CD4-positive, alpha-beta T cell treated with Interleukin-12 subunit alpha and Interleukin-12 subunit beta, for 1 hour (primary cell): ENCODE measurements at regions not wholly inside any gene's neighbourhood (a gene's known extent, or its start where the extent isn't known, plus 50 kb on each side); places are given as distances from the start of the nearest gene placed in this dataset.

Experiments
- DNase-seq: peaks from one replicate; pipeline ENCODE4 v3.0.0-alpha.2; 2020

DNA sequence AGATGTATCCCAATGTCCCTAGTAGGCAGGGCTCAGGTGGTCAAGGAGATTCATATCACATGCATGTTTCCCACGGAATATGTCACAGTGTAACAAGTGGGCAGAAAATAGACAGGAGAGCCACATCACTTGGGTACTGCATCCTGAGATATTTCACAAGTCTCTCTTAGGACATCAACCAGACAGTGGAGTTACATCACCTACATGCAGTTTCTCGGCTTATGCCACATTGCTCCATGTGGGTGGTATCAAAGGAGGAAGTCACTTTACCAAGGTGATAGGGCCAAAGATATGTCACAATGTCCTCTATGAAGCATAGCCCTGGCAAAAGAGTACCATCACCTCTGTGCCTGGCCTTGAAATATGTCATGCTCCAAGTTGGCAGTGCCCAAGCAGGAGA is 1056.7 kb upstream of the AMELY start:
- no peak for DNase-seq

DNA sequence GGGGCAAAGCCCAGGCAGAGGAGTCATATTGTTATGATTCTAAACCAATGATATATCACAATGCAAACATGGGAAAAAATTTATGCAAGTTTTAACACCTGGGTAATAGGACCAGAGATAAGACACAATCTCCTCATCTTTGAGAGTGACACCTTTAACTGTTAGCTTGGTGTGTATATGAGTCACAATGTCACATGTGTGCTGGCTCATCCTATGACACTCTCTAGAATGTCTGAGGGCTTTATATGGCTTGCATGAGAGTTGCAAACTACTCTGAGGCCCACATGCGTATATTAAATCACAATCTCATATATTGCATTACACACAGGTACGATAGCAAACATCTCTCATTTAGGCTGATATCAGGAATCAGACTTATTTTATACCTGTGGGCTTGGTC is 1055.4 kb upstream of the AMELY start:
- no peak for DNase-seq

DNA sequence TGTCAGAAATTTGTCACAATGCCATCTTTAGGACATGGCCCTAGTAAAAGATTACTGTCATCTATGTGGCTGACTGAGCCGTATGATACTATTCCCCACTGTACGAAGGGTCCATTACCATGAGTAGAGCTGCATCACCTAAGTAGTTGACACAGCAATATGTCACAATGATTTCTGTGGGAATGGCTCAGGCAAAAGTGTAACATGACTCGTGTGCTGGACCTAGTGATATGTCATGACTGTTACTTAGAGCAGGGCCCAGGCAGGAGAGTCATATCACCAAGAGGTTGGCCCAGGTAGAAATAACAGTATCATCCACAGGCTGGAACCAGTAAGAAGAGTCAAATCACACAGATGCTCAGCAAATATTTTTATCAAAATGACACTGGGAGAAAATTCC is 1051.8 kb upstream of the AMELY start:
- no peak for DNase-seq

DNA sequence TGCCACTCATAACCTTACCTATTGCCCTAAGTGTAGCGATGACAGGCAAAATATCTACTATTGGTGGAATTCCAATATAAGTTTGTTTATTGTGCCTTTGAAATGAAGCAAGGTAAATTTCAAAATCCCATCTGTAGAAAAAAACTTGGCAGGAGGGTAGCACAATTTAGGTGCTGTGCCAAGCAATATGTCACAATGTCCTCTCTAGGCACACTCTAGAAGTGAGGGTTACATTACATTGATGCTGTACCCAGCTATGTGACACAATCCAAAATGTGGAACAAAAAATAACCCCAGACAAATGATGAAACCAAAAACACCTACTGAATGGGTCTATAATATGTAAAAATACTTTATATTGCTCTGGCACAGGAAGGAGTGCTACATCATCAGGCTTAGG is 1050.8 kb upstream of the AMELY start:
- no peak for DNase-seq

- no peak for DNase-seq
Observed at GRCh38 chrY:7961811-7962210, 1050.3 kb upstream of the AMELY start.

DNA sequence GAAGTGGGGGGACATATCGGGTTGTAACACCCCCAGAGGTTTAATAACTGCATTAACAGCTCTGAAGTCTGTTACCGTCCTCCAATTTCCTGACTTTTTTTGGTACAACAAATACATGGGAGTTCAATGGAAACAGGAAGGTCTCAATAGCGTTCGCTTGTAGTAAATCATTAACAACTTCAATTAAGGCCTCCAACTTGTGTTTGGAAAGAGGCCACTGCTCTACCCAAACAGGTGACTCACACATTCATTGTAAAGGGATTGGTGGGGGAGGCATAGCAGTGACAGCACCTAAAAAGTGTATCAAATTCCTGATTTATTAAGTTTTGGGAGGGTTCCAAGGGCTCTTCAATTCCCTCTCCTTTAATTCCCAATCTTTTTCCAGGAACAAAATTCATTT is 1046.2 kb upstream of the AMELY start:
- DNase-seq: no peak

DNA sequence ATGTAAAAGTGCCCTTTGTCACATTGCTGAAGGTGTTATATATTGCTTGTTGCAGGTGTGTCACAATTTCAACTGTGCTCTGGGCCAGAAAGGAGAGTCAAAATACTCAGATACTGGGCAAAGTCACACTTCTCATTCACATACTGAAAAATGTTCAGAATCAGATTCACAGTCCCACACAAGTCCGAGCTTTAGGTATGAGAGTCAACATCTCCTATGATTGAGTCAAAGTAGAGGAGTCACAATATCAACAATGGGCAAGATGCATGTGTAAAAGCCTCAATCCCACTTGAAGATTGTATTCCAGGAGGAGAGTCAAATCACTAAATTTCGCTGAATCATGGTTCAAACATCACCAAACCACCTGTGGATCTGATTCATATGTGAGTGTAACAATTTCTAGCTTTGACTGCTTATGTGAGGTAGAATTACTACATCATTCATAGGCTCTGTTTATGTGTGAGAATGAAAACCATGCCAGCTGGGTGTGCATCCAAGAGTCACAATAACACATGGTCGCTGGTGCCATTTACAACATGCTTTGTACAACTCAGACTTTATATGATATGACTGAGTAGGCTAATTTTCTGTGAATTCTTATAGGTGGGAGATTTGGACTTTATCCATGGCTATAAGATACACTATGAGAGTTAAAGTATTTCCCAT is 1039.8 kb upstream of the AMELY start:
- no peak for DNase-seq

GRCh38 chrY:7944135-7944534 is 1032.6 kb upstream of the AMELY start:
- DNase-seq: no peak

DNA sequence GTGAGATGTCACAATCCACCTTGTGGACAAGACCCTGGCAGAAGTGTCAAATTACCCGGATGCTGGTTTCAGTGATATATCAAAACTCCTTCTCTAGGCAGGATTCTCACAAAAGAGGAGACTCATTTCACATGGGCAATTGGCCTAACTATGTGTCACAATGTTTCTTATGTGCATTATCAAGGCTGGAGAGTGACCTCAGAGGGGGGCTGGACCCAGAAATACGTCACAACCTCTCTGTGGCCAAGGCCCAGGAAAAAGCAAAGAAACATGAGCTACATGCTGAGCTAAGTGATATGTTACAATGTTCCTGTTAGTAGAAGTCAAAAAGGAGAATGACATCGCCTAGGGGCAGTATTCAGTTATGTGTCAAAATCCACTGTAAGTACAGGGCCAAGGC is 1031.2 kb upstream of the AMELY start:
- no peak for DNase-seq

- DNase-seq: no peak
Observed at GRCh38 chrY:7941856-7942255, 1030.3 kb upstream of the AMELY start.

- no peak for DNase-seq
Observed at GRCh38 chrY:7938982-7939718, 1027.6 kb upstream of the AMELY start.

DNA sequence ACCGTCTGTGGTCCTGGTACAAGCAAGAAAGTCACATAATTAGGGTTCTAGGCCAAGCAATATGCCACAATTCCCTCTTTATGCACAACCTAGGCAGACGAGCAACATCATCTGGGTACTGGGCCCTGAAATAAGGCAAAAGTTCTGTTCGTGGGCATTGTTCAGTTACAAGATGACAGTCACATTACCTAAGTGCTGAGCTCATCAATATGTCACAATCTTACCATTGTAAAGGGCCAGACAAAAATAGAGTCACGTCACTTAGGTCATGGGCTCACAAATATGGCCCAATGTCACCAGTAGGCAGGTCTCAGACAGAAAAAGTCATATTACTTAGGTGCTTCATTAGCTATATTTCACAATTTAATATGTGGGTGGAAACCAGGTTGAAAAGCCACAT is 1025.3 kb upstream of the AMELY start:
- DNase-seq: no peak

GRCh38 chrY:7936046-7936445 is 1024.5 kb upstream of the AMELY start:
- DNase-seq: no peak

DNA sequence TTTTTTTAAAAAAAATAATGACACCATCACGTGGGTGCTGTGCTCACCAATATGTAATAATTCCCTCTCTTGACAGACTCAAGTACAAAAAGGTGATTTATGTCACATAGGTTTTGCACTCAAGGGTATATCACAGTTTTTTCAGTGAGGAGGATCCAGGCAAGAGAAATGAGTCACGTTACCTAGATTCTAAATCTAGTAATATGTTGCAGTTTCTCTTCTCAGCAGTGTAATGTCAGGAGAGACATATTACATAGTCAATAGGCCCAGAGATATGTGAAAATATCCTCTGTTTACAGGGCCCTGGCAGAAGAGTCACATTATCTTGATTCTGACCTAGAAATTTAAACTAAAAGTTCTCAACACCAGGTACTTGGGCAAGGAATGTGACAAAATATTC is 1024.1 kb upstream of the AMELY start:
- DNase-seq: no peak

- no peak for DNase-seq
Observed at GRCh38 chrY:7932424-7932823, 1020.9 kb upstream of the AMELY start.

DNA sequence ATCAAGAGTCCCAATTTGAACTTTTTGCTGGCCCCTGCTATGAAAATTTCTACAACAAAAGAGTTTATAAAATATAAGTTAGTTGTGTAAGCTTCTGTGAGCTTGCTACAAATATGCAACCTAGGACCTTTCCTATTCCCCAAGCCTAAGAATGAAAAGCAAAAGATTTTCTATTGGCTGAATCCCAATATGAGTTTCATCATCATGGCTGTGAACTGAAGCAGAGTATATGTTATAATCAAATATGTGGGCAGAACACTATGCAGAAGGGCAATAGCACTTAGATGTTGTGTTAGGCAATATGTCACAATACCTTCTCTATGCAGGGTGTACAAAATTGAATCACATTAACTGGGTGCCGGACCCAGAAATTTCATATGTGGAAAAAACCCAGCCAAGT is 1018.3 kb upstream of the AMELY start:
- DNase-seq: no peak

DNA sequence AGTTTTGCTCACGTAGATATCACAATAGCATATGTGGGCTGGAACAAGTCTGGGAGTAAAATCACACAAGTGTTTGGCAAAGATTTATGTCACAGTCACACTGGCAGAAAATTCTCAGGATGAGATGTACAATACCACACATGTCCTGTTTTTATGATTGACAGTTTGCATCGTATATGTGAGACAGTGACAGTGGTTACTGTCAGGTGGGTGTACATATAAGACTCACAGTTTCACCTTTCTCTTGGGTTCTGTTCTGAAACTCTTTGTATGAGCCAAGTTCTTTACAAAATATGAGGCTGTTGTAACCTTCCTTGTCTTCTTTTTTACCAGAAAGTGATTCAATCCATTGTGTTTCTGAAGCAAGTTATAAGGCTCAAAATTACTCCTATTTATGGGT is 1012.5 kb upstream of the AMELY start:
- DNase-seq: no peak

DNA sequence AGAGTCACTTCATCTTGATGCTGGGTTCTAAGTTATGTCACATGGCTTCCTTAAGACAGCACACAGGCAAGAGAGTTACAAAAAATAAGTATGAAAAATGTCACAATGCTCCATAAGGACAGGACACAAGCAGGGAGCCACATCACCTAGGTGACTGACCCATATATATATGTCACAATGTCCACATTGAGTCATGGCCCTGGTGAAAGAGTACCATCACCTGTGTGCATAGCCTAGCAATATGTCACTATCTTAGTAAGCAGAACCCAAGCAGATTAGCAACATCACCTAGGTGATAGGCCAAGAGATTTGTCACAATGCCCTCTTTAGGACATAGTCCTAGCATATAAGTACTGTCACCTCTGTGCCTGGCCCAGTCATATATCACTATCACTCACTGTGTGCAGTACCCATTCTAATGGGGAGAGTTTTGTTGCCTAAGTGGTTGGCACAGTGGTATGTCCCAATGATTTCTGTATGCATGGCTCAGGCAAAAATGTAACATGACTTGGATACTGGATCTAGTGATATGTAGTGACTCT is 1012.0 kb upstream of the AMELY start:
- DNase-seq: no peak

GRCh38 chrY:7920382-7920781 is 1008.8 kb upstream of the AMELY start:
- no peak for DNase-seq

- no peak for DNase-seq
Observed at GRCh38 chrY:7888506-7888905, 977.0 kb upstream of the AMELY start.

GRCh38 chrY:7881696-7882095 is 970.1 kb upstream of the AMELY start:
- no peak for DNase-seq

- no peak for DNase-seq
Observed at GRCh38 chrY:7879245-7879644, 967.7 kb upstream of the AMELY start.

GRCh38 chrY:7878719-7879118 is 967.2 kb upstream of the AMELY start:
- DNase-seq: no peak

GRCh38 chrY:7877458-7877857 is 965.9 kb upstream of the AMELY start:
- no peak for DNase-seq

DNA sequence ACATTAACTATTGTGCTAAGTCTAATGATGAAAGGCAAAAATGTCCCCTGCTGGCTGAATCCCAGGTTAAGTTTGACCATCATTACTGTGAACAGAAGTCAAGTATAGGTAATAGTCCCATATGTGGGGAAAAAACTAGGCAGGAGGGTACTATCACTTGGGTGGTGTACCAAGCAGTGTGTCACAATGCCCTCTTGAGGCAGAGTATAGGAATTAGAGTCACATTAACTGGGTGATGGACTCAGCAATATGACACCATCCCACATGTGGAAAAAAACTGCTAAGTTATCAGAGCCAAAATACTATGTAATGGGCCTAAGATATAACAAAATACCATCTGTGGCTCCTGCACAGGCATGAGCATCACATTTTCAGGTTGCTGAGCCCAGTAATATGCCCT is 962.5 kb upstream of the AMELY start:
- DNase-seq: no peak
